CD4-positive, CD25-positive, alpha-beta regulatory T cell (primary cell): ENCODE measurements at regions not wholly inside any gene's neighbourhood (a gene's known extent, or its start where the extent isn't known, plus 50 kb on each side); places are given as distances from the start of the nearest gene placed in this dataset.
"Not testable (repeated sequence)": the region's sequence is repeated elsewhere in the genome, so short reads cannot be mapped to it uniquely, and the experiment has no call there.

Experiments used
- ATAC-seq, 2 donors: fragments of 150-1000 bp; cut with Tn5 transposase; one replicate each; pipeline ENCODE4 v1.10.0; 2021; ENCODE audit warnings: low read depth in 2 of 2, moderate number of reproducible peaks in 2 of 2, moderate library complexity in 1 of 2
- DNase-seq, 3 donors: peaks; one replicate each; pipeline versions ENCODE4 v3.0.0 to v3.0.0-alpha.2; 2012 to 2022; ENCODE audit warnings: mixed read lengths in 1 of 3
- H3K27ac ChIP-seq: one replicate; pipeline ENCODE4 v1.7.0; 2013; ENCODE audit warnings: mild to moderate bottlenecking, low read length; ENCODE audit not compliant: insufficient read depth, poor library complexity, severe bottlenecking
- H3K27me3 ChIP-seq: one replicate; pipeline ENCODE4 v1.7.0; 2013; ENCODE audit warnings: low read length; ENCODE audit not compliant: control insufficient read depth, insufficient read depth
- H3K36me3 ChIP-seq: one replicate; pipeline ENCODE4 v1.7.0; 2013; ENCODE audit warnings: mild to moderate bottlenecking, low read length, moderate library complexity; ENCODE audit not compliant: control insufficient read depth, insufficient read depth
- H3K4me1 ChIP-seq: 2 replicates; pipeline ENCODE4 v1.7.0; 2013; ENCODE audit warnings: mild to moderate bottlenecking, low read length; ENCODE audit not compliant: insufficient read depth, control insufficient read depth, poor library complexity, severe bottlenecking
- H3K4me3 ChIP-seq: one replicate; pipeline ENCODE4 v1.7.0; 2013; ENCODE audit warnings: low read depth, mild to moderate bottlenecking, low read length, moderate library complexity
- H3K9me3 ChIP-seq, 2 experiments: 1 replicate in 1 of 2; 2 replicates in 1 of 2; pipeline ENCODE4 v1.7.0; 2013; ENCODE audit warnings: low read length in 2 of 2, mild to moderate bottlenecking in 1 of 2, moderate library complexity in 1 of 2; ENCODE audit not compliant: control insufficient read depth in 2 of 2
- H3K27ac Mint-ChIP-seq, 3 donors: one replicate each; pipeline ENCODE4 v1.8.0; 2020 to 2022; ENCODE audit warnings: mild to moderate bottlenecking in 3 of 3, mixed read lengths in 3 of 3, moderate library complexity in 2 of 3
- H3K27me3 Mint-ChIP-seq: one replicate; pipeline ENCODE4 v1.8.0; 2022; ENCODE audit warnings: mild to moderate bottlenecking, mixed read lengths
- H3K36me3 Mint-ChIP-seq: one replicate; pipeline ENCODE4 v1.8.0; 2020; ENCODE audit warnings: mixed read lengths
- H3K4me1 Mint-ChIP-seq, 4 donors: one replicate each; pipeline ENCODE4 v1.8.0; 2020 to 2022; ENCODE audit warnings: mixed read lengths in 4 of 4, mild to moderate bottlenecking in 1 of 4
- H3K4me3 Mint-ChIP-seq, 4 donors: one replicate each; pipeline ENCODE4 v1.8.0; 2020 to 2022; ENCODE audit warnings: mild to moderate bottlenecking in 4 of 4, mixed read lengths in 4 of 4, moderate library complexity in 3 of 4
- H3K9me3 Mint-ChIP-seq, 7 donors: one replicate each; pipeline ENCODE4 v1.8.0; 2020 to 2022; ENCODE audit warnings: mixed read lengths in 7 of 7, mild to moderate bottlenecking in 3 of 7, moderate library complexity in 2 of 7

DNA sequence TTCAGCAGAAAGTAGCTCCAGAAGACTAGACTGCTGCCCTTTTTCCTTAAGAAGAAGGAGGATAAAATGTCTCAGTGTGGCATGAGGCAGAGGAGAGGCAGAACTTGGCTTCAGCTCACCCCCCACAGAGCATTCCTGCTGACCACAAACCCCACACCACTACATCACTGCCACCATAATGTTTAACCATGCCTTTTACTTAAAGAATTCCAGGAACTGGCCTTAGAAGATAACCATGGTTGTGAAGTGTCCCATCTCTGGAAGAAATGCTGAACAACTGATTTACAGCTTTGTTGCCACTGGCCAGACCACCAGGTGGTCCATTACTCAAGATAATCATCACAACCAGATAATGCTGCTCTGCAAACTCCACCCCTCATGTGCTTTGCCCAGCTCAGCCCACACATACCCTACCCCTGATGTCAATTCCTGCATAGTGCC lies 154.1 kb downstream of the CD24 start:
- H3K27ac ChIP-seq = no peak overlapping the region
- no peaks in the 10 kb centered on the region for H3K4me1 ChIP-seq
- no peak for ATAC-seq
- H3K9me3 ChIP-seq = no peaks in the 10 kb centered on the region
- no peaks in the 10 kb centered on the region for H3K36me3 Mint-ChIP-seq
- no peaks in the 10 kb centered on the region for H3K9me3 Mint-ChIP-seq
- peaks cover 4% of the 10 kb centered on the region for H3K27me3 Mint-ChIP-seq
- H3K4me3 ChIP-seq = no peak overlapping the region
- no peak overlapping the region for H3K4me3 Mint-ChIP-seq
- no peaks in the 10 kb centered on the region for H3K4me1 Mint-ChIP-seq
- no peak for DNase-seq
- no peaks in the 10 kb centered on the region for H3K36me3 ChIP-seq
- no peaks in the 10 kb centered on the region for H3K27me3 ChIP-seq
- no peak overlapping the region for H3K27ac Mint-ChIP-seq

GRCh38 chr6:106811088-106811686 lies 163.3 kb downstream of the CD24 start:
- H3K27ac ChIP-seq = no peak overlapping the region
- DNase-seq = no peak
- H3K36me3 Mint-ChIP-seq = no peaks in the 10 kb centered on the region
- H3K27me3 ChIP-seq = no peaks in the 10 kb centered on the region
- no peaks in the 10 kb centered on the region for H3K36me3 ChIP-seq
- H3K9me3 Mint-ChIP-seq = peaks cover 6 to 55% (median 15%) of the 10 kb centered on the region in 7 donors
- no peaks in the 10 kb centered on the region for H3K4me1 Mint-ChIP-seq
- no peaks in the 10 kb centered on the region for H3K27me3 Mint-ChIP-seq
- no peak overlapping the region for H3K27ac Mint-ChIP-seq
- no peak overlapping the region for H3K4me3 ChIP-seq
- ATAC-seq = no peak
- peaks cover 35 to 50% of the 10 kb centered on the region in 2 experiments for H3K9me3 ChIP-seq
- no peaks in the 10 kb centered on the region for H3K4me1 ChIP-seq
- no peak overlapping the region for H3K4me3 Mint-ChIP-seq

DNA sequence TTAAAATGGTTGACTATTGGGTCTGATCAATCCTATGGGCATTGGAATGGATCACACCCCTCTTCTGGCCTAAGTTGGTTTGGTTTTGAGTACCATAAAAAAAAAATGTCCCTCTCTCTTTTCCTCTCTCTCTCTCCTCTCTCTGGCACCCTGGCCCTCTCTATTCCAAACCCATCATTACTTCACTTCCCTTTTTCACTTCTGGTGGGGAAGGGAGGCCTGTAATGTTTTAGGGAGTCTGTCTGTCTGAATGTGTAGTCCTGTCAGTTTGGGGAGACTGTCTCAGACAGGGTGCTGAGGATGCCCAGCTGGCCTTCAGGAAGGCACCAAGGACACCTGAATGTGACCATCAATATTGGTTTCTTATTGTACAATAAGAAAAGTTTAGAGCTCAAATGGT lies 165.8 kb downstream of the CD24 start:
- Mint-ChIP-seq H3K27ac (peak overlapping the region in 1 of 3 donors; percentile 46), H3K9me3 (peaks cover 6 to 55% (median 15%) of the 10 kb centered on the region in 7 donors), H3K36me3 (no peaks in the 10 kb centered on the region), H3K27me3 (peaks cover 6% of the 10 kb centered on the region), H3K4me3 (no peak overlapping the region), H3K4me1 (no peaks in the 10 kb centered on the region)
- Histone ChIP-seq H3K4me3 (no peak overlapping the region), H3K27ac (no peak overlapping the region), H3K9me3 (peaks cover 35 to 50% of the 10 kb centered on the region in 2 experiments), H3K36me3 (no peaks in the 10 kb centered on the region), H3K4me1 (no peaks in the 10 kb centered on the region), H3K27me3 (no peaks in the 10 kb centered on the region)
- DNase-seq = no peak
- no peak for ATAC-seq

GRCh38 chr6:106807947-106808611 lies 166.4 kb downstream of the CD24 start:
- Histone ChIP-seq H3K9me3 (peaks cover 35 to 50% of the 10 kb centered on the region in 2 experiments), H3K4me1 (no peaks in the 10 kb centered on the region), H3K36me3 (no peaks in the 10 kb centered on the region), H3K27ac (no peak overlapping the region), H3K27me3 (no peaks in the 10 kb centered on the region), H3K4me3 (no peak overlapping the region)
- Mint-ChIP-seq H3K9me3 (peaks cover 6 to 54% (median 14%) of the 10 kb centered on the region in 7 donors), H3K4me3 (no peak overlapping the region), H3K27me3 (peaks cover 8% of the 10 kb centered on the region), H3K4me1 (no peaks in the 10 kb centered on the region), H3K27ac (peak overlapping the region in 1 of 3 donors; percentile 34), H3K36me3 (no peaks in the 10 kb centered on the region)
- ATAC-seq (no peak), DNase-seq (no peak)

GRCh38 chr6:106806253-106806652 lies 168.3 kb downstream of the CD24 start:
- H3K36me3 ChIP-seq, H3K4me3 ChIP-seq, H3K27ac ChIP-seq, DNase-seq, H3K27ac Mint-ChIP-seq, ATAC-seq, H3K27me3 ChIP-seq, H3K36me3 Mint-ChIP-seq, H3K4me1 ChIP-seq, H3K4me1 Mint-ChIP-seq: not testable (repeated sequence)
- H3K9me3 ChIP-seq = peaks cover 27 to 41% of the 10 kb centered on the region in 2 experiments
- H3K4me3 Mint-ChIP-seq = peak overlapping the region in 1 of 4 donors; percentile 28
- H3K9me3 Mint-ChIP-seq = peaks cover 1 to 39% (median 11%) of the 10 kb centered on the region in 7 donors
- H3K27me3 Mint-ChIP-seq = peaks cover 15% of the 10 kb centered on the region

DNA sequence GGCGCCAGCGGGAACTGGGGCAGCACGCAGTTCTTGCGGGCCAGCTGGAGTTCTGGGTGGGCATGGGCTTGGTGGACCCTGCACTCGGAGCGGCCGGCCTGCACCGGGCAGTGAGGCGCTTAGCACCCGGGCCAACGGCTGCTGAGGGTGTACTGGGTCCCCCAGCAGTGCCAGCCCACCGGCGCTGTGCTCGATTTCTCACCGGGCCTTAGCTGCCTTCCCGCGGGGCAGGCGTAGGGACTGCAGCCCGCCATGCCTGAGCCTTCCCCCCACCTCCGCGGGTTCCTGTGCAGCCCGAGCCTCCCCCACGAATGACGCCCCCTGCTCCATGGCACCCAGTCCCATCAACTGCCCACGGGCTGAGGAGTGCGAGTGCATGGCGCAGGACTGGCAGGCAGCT lies 168.8 kb downstream of the CD24 start:
- H3K9me3 Mint-ChIP-seq = peaks cover 0 to 34% (median 9%) of the 10 kb centered on the region in 7 donors
- peaks cover 19% of the 10 kb centered on the region for H3K27me3 Mint-ChIP-seq
- ATAC-seq (no peak), DNase-seq (no peak)
- Histone ChIP-seq H3K4me1 (no peaks in the 10 kb centered on the region), H3K36me3 (no peaks in the 10 kb centered on the region), H3K4me3 (no peak overlapping the region), H3K9me3 (peaks cover 23 to 36% of the 10 kb centered on the region in 2 experiments), H3K27me3 (no peaks in the 10 kb centered on the region), H3K27ac (no peak overlapping the region)
- no peak overlapping the region for H3K4me3 Mint-ChIP-seq
- no peak overlapping the region for H3K27ac Mint-ChIP-seq
- no peaks in the 10 kb centered on the region for H3K36me3 Mint-ChIP-seq
- no peaks in the 10 kb centered on the region for H3K4me1 Mint-ChIP-seq

- H3K27ac Mint-ChIP-seq = no peak overlapping the region
- Histone ChIP-seq H3K4me1 (no peaks in the 10 kb centered on the region), H3K4me3 (no peak overlapping the region), H3K27ac (no peak overlapping the region), H3K36me3 (no peaks in the 10 kb centered on the region), H3K9me3 (peaks cover 13 to 24% of the 10 kb centered on the region in 2 experiments), H3K27me3 (no peaks in the 10 kb centered on the region)
- ATAC-seq = no peak
- no peak for DNase-seq
- H3K36me3 Mint-ChIP-seq = no peaks in the 10 kb centered on the region
- H3K9me3 Mint-ChIP-seq = peaks cover 0 to 28% (median 8%) of the 10 kb centered on the region in 7 donors
- H3K4me1 Mint-ChIP-seq = no peaks in the 10 kb centered on the region
- no peak overlapping the region for H3K4me3 Mint-ChIP-seq
- peaks cover 26% of the 10 kb centered on the region for H3K27me3 Mint-ChIP-seq
These were observed 169.9 kb downstream of the CD24 start for GRCh38 chr6:106804346-106805335.
